ENCODE measurements at regions not wholly inside any gene's neighbourhood (a gene's known extent, or its start where the extent isn't known, plus 50 kb on each side); places are given as distances from the start of the nearest gene placed in this dataset.

DNA sequence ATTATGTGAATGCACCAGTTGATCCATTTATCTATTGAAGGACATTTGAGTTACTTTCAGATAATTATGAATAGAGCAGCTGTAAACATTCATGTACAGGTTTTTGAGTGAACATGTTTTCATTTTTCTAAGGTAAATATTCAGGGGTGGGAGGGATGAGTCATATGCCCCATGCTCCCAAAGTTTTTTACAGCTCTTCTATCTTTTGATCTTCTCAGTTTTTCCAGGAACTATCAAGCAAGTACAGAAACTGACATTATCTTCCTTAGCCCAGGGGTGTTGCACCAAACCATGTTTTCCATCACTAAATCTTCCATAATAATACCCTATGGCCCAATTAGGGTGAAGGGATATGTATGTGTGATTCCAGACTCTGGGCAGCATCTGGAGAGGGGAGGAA lies 384.5 kb downstream of the EMP1 start (continued):
- no peak for TF ChIP-seq YY1 (IDR thresholded peaks at IDR 0.05; ENCODE audit: extremely low read depth, insufficient replicate concordance, low read depth, low read length)
- peak; percentile 64; the same call in 1 of the 2 replicates for TF ChIP-seq SRF (IDR thresholded peaks at IDR 0.05; ENCODE audit: low read depth)

DNA sequence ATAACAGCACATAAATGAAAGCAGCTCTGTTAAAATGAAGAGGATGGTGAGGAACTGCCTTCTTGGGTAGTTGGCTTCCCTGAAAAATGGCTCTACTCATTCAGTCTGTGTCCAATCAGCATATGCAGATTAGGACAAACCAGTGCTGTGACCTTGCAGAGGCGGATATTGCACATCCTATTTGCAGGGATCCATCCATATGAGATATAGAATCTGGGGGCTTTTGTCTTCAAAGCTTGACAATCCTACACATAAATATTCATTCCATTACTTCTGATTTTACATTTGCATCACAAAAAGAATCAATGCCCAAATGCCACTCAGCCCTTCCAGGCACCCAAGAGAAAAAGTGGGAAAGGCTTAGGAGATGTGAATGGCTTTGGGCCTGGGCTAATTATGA lies 383.7 kb downstream of the EMP1 start:
- ChIA-PET RAD21 (ENCODE audit: low non-redundant PET in 1 of 2, low total read pairs in 2 of 2, uncharacterized antibody in 2 of 2, unreplicated experiment in 2 of 2) (interaction anchor here (0.6 to 1.7 kb wide), 2 partner anchors 9 to 143 kb away, joined by 4 to 6 read pairs; no protein-coding TSS in a partner anchor), POLR2A (interaction anchor here (1.3 kb wide), 1 partner anchor 9 kb away, joined by 5 read pairs; no protein-coding TSS in a partner anchor), CTCF (interaction anchor here (1.1 kb wide), 1 partner anchor 302 kb away, joined by 3 read pairs; no protein-coding TSS in a partner anchor)
- peak overlapping the region; percentile 62 for H3K4me2 ChIP-seq (ENCODE audit: low read length)
- peak overlapping the region; percentile 89 for H3K27ac ChIP-seq (ENCODE audit: low read depth, low read length)
- no peaks in the 10 kb centered on the region for H3K27me3 ChIP-seq (ENCODE audit: insufficient read depth, low read length)
- intact Hi-C loops (cut with micrococcal nuclease) = no loop called here
- H3K36me3 ChIP-seq (ENCODE audit: control insufficient read depth in 1 of 2, insufficient read depth in 2 of 2, low read length in 2 of 2) = no peaks in the 10 kb centered on the region
- no peaks in the 10 kb centered on the region for H3K9me3 ChIP-seq (ENCODE audit: control insufficient read depth in 1 of 2, insufficient read depth in 1 of 2, low read depth in 1 of 2, low read length in 2 of 2)
- H3K9ac ChIP-seq (ENCODE audit: low read length) = peak overlapping the region; percentile 41
- H3K4me3 ChIP-seq (replicated peaks in 1 of 2; ENCODE audit: low read depth in 1 of 2, low read length in 2 of 2) = no peak overlapping the region
- no peaks in the 10 kb centered on the region for H4K20me1 ChIP-seq (ENCODE audit: insufficient read depth)
- DNase-seq (ENCODE audit: low read depth, low spot score) (no peak), ATAC-seq (peak; percentile 17; the same call in 1 of the 2 replicates)
- H2AFZ ChIP-seq (ENCODE audit: low read depth, low read length, poor library complexity, severe bottlenecking) = no peak overlapping the region
- H3K79me2 ChIP-seq (ENCODE audit: insufficient read depth, low read length) = no peaks in the 10 kb centered on the region
- BruUV-seq (replicated peaks) = TSS peak; percentile 84
- no peaks in the 10 kb centered on the region for H3K9me2 ChIP-seq (ENCODE audit: insufficient read depth)
- peaks cover 46 to 48% of the 10 kb centered on the region in 2 experiments for H3K4me1 ChIP-seq (ENCODE audit: control insufficient read depth in 1 of 2, insufficient read depth in 2 of 2, low read length in 2 of 2)
- no peak for TF ChIP-seq ZFX (IDR thresholded peaks at IDR 0.05)
- no peak for TF ChIP-seq SP1 (IDR thresholded peaks at IDR 0.05; ENCODE audit: low read depth)
- no peak for TF ChIP-seq EZH2 (IDR thresholded peaks at IDR 0.05)
- TF ChIP-seq YY1 (IDR thresholded peaks at IDR 0.05; ENCODE audit: extremely low read depth, insufficient replicate concordance, low read depth, low read length) = no peak
- TF ChIP-seq, protein P1, sequence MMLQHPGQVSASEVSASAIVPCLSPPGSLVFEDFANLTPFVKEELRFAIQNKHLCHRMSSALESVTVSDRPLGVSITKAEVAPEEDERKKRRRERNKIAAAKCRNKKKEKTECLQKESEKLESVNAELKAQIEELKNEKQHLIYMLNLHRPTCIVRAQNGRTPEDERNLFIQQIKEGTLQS (IDR thresholded peaks at IDR 0.05) = no peak
- TF ChIP-seq SRF (IDR thresholded peaks at IDR 0.05; ENCODE audit: low read depth) = no peak
- no peak for TF ChIP-seq SIN3A (IDR thresholded peaks at IDR 0.05; ENCODE audit: low read depth)
- TF ChIP-seq CBX3 (IDR thresholded peaks at IDR 0.05; ENCODE audit: low read depth) = no peak
- no peak for TF ChIP-seq ZNF274 (IDR thresholded peaks at IDR 0.05; ENCODE audit: low read depth, low read length)
- TF ChIP-seq, protein P2, sequence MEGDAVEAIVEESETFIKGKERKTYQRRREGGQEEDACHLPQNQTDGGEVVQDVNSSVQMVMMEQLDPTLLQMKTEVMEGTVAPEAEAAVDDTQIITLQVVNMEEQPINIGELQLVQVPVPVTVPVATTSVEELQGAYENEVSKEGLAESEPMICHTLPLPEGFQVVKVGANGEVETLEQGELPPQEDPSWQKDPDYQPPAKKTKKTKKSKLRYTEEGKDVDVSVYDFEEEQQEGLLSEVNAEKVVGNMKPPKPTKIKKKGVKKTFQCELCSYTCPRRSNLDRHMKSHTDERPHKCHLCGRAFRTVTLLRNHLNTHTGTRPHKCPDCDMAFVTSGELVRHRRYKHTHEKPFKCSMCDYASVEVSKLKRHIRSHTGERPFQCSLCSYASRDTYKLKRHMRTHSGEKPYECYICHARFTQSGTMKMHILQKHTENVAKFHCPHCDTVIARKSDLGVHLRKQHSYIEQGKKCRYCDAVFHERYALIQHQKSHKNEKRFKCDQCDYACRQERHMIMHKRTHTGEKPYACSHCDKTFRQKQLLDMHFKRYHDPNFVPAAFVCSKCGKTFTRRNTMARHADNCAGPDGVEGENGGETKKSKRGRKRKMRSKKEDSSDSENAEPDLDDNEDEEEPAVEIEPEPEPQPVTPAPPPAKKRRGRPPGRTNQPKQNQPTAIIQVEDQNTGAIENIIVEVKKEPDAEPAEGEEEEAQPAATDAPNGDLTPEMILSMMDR (IDR thresholded peaks at IDR 0.05 in 2 of 3, conservative IDR thresholded peaks at IDR 0.05 in 1 of 3; ENCODE audit: borderline replicate concordance in 1 of 3, insufficient read depth in 1 of 3, low read depth in 2 of 3, low read length in 2 of 3) = no peak
- TF ChIP-seq POLR2A (IDR thresholded peaks at IDR 0.05; ENCODE audit: borderline replicate concordance, extremely low read depth, insufficient read depth, insufficient read length) = no peak
- TF ChIP-seq TCF7L2 (IDR thresholded peaks at IDR 0.05; ENCODE audit: borderline replicate concordance, extremely low read depth, insufficient read depth, insufficient read length) = no peak
- no peak for TF ChIP-seq CEBPB (IDR thresholded peaks at IDR 0.05; ENCODE audit: low read depth)
- TF ChIP-seq FOSL1 (IDR thresholded peaks at IDR 0.05; ENCODE audit: low read depth) = no peak
- TF ChIP-seq ELF1 (IDR thresholded peaks at IDR 0.05; ENCODE audit: borderline replicate concordance, low read depth) = no peak
- TF ChIP-seq, protein P3, sequence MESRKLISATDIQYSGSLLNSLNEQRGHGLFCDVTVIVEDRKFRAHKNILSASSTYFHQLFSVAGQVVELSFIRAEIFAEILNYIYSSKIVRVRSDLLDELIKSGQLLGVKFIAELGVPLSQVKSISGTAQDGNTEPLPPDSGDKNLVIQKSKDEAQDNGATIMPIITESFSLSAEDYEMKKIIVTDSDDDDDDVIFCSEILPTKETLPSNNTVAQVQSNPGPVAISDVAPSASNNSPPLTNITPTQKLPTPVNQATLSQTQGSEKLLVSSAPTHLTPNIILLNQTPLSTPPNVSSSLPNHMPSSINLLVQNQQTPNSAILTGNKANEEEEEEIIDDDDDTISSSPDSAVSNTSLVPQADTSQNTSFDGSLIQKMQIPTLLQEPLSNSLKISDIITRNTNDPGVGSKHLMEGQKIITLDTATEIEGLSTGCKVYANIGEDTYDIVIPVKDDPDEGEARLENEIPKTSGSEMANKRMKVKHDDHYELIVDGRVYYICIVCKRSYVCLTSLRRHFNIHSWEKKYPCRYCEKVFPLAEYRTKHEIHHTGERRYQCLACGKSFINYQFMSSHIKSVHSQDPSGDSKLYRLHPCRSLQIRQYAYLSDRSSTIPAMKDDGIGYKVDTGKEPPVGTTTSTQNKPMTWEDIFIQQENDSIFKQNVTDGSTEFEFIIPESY (IDR thresholded peaks at IDR 0.05; ENCODE audit: extremely low read depth, insufficient replicate concordance, low read length) = no peak
- no peak for TF ChIP-seq EZH2phosphoT487 (IDR thresholded peaks at IDR 0.05; ENCODE audit: borderline replicate concordance)
- TF ChIP-seq, protein P4, sequence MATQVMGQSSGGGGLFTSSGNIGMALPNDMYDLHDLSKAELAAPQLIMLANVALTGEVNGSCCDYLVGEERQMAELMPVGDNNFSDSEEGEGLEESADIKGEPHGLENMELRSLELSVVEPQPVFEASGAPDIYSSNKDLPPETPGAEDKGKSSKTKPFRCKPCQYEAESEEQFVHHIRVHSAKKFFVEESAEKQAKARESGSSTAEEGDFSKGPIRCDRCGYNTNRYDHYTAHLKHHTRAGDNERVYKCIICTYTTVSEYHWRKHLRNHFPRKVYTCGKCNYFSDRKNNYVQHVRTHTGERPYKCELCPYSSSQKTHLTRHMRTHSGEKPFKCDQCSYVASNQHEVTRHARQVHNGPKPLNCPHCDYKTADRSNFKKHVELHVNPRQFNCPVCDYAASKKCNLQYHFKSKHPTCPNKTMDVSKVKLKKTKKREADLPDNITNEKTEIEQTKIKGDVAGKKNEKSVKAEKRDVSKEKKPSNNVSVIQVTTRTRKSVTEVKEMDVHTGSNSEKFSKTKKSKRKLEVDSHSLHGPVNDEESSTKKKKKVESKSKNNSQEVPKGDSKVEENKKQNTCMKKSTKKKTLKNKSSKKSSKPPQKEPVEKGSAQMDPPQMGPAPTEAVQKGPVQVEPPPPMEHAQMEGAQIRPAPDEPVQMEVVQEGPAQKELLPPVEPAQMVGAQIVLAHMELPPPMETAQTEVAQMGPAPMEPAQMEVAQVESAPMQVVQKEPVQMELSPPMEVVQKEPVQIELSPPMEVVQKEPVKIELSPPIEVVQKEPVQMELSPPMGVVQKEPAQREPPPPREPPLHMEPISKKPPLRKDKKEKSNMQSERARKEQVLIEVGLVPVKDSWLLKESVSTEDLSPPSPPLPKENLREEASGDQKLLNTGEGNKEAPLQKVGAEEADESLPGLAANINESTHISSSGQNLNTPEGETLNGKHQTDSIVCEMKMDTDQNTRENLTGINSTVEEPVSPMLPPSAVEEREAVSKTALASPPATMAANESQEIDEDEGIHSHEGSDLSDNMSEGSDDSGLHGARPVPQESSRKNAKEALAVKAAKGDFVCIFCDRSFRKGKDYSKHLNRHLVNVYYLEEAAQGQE (IDR thresholded peaks at IDR 0.05; ENCODE audit: low read depth) = no peak

Measured in HCT116 (cell line).